ENCODE measurements at regions not wholly inside any gene's neighbourhood (a gene's known extent, or its start where the extent isn't known, plus 50 kb on each side); places are given as distances from the start of the nearest gene placed in this dataset.
"Not testable (repeated sequence)": the region's sequence is repeated elsewhere in the genome, so short reads cannot be mapped to it uniquely, and the experiment has no call there.

DNA sequence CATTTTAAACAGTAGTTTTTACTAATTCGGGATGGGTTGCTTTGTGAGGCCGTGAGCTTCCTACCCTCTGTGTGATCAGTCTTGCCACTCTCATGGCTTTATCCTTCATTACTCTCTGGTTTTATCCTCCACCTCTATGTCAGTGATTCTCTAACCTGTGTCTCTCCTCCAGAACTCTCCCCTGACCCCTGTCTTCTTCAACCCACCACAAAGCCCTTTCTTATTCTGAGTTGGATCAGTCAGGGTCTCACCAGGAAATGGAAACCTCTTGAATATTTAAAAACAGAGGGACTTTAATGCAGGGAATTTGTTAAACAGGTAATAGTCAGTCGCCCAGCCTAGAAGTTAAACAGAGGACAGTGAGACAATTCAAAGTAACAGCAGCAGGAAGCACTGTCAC is 64.2 kb upstream of the ADPGK start:
- DNase-seq, result no peak
- intact Hi-C loops (cut with DNase I; ENCODE audit: low total_unique reads) (no loop called here), in situ Hi-C loops (cut with MboI; ENCODE audit: low pct_ligation_motif_present in 1 of 4, low pct_unique_long_range_greater_than_20kb in 1 of 4, low sequenced_read_pairs in 3 of 4) (no loop called here)
- Histone ChIP-seq H3K4me1 (no peaks in the 10 kb centered on the region), H3K4me3 (no peak overlapping the region), H3K27ac (no peak overlapping the region), H3K36me3 (no peaks in the 10 kb centered on the region), H3K27me3 (no peaks in the 10 kb centered on the region), H3K9me3 (no peaks in the 10 kb centered on the region)
- WGBS, 2 donors (ENCODE audit: low coverage in 1 of 2), result 71 to 74% methylated on average over 3 of the region's 3 CpGs
- no peak for TF ChIP-seq POLR2AphosphoS5 (IDR thresholded peaks at IDR 0.05)
- TF ChIP-seq EP300 (IDR thresholded peaks at IDR 0.05; ENCODE audit: low read depth), result no peak
- no peak for TF ChIP-seq POLR2A (IDR thresholded peaks at IDR 0.05)
- TF ChIP-seq, protein P1, sequence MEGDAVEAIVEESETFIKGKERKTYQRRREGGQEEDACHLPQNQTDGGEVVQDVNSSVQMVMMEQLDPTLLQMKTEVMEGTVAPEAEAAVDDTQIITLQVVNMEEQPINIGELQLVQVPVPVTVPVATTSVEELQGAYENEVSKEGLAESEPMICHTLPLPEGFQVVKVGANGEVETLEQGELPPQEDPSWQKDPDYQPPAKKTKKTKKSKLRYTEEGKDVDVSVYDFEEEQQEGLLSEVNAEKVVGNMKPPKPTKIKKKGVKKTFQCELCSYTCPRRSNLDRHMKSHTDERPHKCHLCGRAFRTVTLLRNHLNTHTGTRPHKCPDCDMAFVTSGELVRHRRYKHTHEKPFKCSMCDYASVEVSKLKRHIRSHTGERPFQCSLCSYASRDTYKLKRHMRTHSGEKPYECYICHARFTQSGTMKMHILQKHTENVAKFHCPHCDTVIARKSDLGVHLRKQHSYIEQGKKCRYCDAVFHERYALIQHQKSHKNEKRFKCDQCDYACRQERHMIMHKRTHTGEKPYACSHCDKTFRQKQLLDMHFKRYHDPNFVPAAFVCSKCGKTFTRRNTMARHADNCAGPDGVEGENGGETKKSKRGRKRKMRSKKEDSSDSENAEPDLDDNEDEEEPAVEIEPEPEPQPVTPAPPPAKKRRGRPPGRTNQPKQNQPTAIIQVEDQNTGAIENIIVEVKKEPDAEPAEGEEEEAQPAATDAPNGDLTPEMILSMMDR (IDR thresholded peaks at IDR 0.05), result no peak

DNA sequence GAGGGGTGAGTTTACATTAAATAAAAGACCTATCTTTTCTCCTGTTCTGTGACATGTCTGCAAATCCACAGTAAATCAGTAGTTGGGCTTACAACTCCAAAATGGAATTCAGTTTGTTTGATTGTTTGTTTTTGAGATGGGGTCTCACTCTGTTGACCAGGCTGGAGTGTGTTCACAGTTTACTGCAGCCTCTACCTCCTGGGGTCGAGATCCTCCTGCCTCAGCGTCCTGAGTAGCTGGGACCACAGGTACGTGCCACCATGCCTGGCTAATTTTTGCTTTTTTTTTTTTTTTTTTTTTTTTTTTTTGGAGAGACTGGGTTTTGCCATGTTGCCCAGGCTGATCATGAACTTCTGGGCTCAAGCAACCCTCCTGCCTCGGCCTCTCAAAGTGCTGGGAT is 63.5 kb upstream of the ADPGK start:
- 56 to 100% methylated on average over 1 to 4 of the region's 4 CpGs for WGBS, 2 donors (ENCODE audit: low coverage in 1 of 2)
- Histone ChIP-seq H3K4me1 (no peaks in the 10 kb centered on the region), H3K36me3 (no peaks in the 10 kb centered on the region), H3K27me3 (no peaks in the 10 kb centered on the region), H3K27ac (no peak overlapping the region), H3K9me3 (no peaks in the 10 kb centered on the region), H3K4me3 (no peak overlapping the region)
- DNase-seq, result no peak
- TF ChIP-seq, protein P1 (IDR thresholded peaks at IDR 0.05), result no peak
- TF ChIP-seq POLR2A (IDR thresholded peaks at IDR 0.05) (no peak), POLR2AphosphoS5 (IDR thresholded peaks at IDR 0.05) (no peak)
- intact Hi-C loops (cut with DNase I; ENCODE audit: low total_unique reads), result no loop called here
- in situ Hi-C loops (cut with MboI; ENCODE audit: low pct_ligation_motif_present in 1 of 4, low pct_unique_long_range_greater_than_20kb in 1 of 4, low sequenced_read_pairs in 3 of 4), result no loop called here

DNA sequence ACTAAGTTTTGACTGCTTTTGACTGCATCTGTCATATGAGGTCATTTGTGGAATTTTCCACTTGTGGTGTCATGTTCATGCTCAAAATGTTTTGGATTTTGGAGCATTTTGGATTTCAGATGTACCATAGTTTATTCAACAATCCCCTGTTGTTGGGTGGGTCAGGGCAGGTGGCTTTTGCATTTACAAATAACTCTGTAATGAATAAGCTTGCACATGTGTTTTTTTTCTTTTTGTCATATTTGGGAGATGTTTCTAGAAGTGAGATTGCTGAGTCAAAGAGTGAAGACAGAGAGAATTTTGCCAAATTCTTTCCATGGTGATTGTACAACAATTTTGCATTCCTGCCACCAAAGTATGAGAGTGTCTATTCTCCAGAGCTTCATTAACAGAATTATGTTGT is 62.4 kb upstream of the ADPGK start:
- DNase-seq, result no peak
- Histone ChIP-seq H3K36me3 (no peaks in the 10 kb centered on the region), H3K27ac (no peak overlapping the region), H3K4me1 (no peaks in the 10 kb centered on the region), H3K9me3 (no peaks in the 10 kb centered on the region), H3K4me3 (no peak overlapping the region), H3K27me3 (no peaks in the 10 kb centered on the region)
- TF ChIP-seq, protein P1 (IDR thresholded peaks at IDR 0.05), result no peak
- intact Hi-C loops (cut with DNase I; ENCODE audit: low total_unique reads), result no loop called here
- in situ Hi-C loops (cut with MboI; ENCODE audit: low pct_ligation_motif_present in 1 of 4, low pct_unique_long_range_greater_than_20kb in 1 of 4, low sequenced_read_pairs in 3 of 4), result no loop called here

DNA sequence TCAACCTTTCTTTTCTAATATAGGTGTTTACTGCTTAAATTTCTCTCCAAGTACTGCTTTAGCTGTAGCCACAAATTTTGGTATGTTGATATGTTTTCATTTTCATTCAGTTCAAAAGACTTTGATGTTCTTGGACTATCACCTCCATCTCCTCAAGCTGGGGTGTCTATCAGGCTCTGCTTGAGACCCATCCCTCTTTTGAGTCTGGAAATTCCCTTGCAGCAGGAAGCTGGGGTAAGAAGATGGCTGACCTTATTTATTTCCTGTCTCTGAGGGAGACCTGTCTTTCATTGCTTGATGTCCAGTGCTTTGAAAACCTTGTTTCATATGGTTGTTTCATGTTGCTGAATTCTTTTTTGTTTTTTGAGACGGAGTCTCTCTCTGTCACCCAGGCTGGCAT is 60.5 kb upstream of the ADPGK start:
- WGBS, 2 donors (ENCODE audit: low coverage in 1 of 2), result 87% methylated on average over 1 of the region's 1 CpG; no CpG with 5 or more reads in 1 of the 2 donors
- no peak overlapping the region for H3K27ac ChIP-seq
- no peaks in the 10 kb centered on the region for H3K36me3 ChIP-seq
- H3K4me3 ChIP-seq, result no peak overlapping the region
- in situ Hi-C loops (cut with MboI; ENCODE audit: low pct_ligation_motif_present in 1 of 4, low pct_unique_long_range_greater_than_20kb in 1 of 4, low sequenced_read_pairs in 3 of 4) (no loop called here), intact Hi-C loops (cut with DNase I; ENCODE audit: low total_unique reads) (no loop called here)
- no peak for DNase-seq
- no peaks in the 10 kb centered on the region for H3K9me3 ChIP-seq
- no peaks in the 10 kb centered on the region for H3K27me3 ChIP-seq
- TF ChIP-seq POLR2A (IDR thresholded peaks at IDR 0.05) (no peak), EP300 (IDR thresholded peaks at IDR 0.05; ENCODE audit: low read depth) (no peak), POLR2AphosphoS5 (IDR thresholded peaks at IDR 0.05) (no peak)
- TF ChIP-seq, protein P1 (IDR thresholded peaks at IDR 0.05), result no peak
- H3K4me1 ChIP-seq, result no peaks in the 10 kb centered on the region

DNA sequence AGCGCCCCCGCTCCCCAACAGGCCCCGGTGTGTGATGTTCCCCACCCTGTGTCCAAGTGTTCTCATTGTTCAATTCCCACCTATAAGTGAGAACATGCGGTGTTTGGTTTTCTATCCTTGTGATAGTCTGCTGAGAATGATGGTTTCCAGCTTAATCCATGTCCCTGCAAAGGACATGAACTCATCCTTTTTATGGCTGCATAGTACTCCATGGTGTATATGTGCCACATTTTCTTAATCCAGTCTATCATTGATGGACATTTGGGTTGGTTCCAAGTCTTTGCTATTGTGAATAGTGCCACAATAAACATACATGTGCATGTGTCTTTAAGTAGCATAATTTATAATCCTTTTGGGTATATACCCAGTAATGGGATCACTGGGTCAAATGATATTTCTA is 59.8 kb upstream of the ADPGK start:
- 93 to 100% methylated on average over 4 of the region's 4 CpGs for WGBS, 2 donors (ENCODE audit: low coverage in 1 of 2)
- H3K27me3 ChIP-seq; DNase-seq; H3K36me3 ChIP-seq; H3K4me1 ChIP-seq; H3K4me3 ChIP-seq; in situ Hi-C loops (cut with MboI; ENCODE audit: low pct_ligation_motif_present in 1 of 4, low pct_unique_long_range_greater_than_20kb in 1 of 4, low sequenced_read_pairs in 3 of 4); H3K27ac ChIP-seq; intact Hi-C loops (cut with DNase I; ENCODE audit: low total_unique reads); H3K9me3 ChIP-seq: not testable (repeated sequence)
